ENCODE measurements at regions not wholly inside any gene's neighbourhood (a gene's known extent, or its start where the extent isn't known, plus 50 kb on each side); places are given as distances from the start of the nearest gene placed in this dataset.

DNA sequence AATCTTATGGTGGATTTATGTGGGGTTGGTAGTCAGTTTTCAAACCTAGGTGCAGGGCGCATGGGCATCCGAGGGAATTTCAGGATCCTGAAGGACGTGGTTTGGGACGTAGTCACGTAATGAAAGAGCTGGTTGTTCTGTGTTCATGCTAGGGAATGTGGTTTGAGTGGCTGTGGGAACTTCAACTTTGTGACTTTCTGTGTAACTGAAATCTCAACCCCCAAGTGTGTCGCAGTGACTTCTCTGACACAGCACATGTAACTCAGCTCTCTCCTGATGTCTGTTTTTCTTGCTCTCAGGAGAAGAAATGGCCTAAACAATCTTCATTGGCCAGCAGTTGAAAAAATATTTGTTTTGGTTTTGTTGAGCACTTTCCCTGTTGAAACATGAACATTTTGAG lies 199.0 kb downstream of the PTEN start:
- Histone ChIP-seq H4K8ac (ENCODE audit: extremely low read depth, insufficient read depth, low read length) (no peak overlapping the region), H3K14ac (ENCODE audit: insufficient read length) (no peak overlapping the region), H3K36me3 (ENCODE audit: control insufficient read depth in 2 of 4, insufficient read depth in 4 of 4, low read length in 3 of 4) (no peaks in the 10 kb centered on the region), H3K4ac (replicated peaks; ENCODE audit: insufficient read length, low read depth, low read length) (no peak overlapping the region), H3K27me3 (replicated peaks in 1 of 4; ENCODE audit: control insufficient read depth in 3 of 4, extremely low read depth in 1 of 4, insufficient read depth in 3 of 4, low read length in 3 of 4) (no peaks in the 10 kb centered on the region), H2BK20ac (ENCODE audit: low read length) (no peak overlapping the region), H3K4me1 (replicated peaks in 1 of 4; ENCODE audit: control insufficient read depth in 3 of 4, insufficient read depth in 4 of 4, low read length in 3 of 4) (no peaks in the 10 kb centered on the region), H3K9ac (replicated peaks in 1 of 4; ENCODE audit: extremely low read depth in 1 of 4, low read depth in 3 of 4, low read length in 3 of 4) (no peak overlapping the region), H3K79me2 (ENCODE audit: control insufficient read depth in 1 of 2, insufficient read depth in 2 of 2, low read length in 2 of 2) (no peaks in the 10 kb centered on the region), H3K27ac (ENCODE audit: low read depth, low read length) (no peak overlapping the region), H3K9me3 (ENCODE audit: insufficient read depth in 2 of 2, low read depth in 1 of 2, low read length in 1 of 2) (no peaks in the 10 kb centered on the region), H2AK5ac (ENCODE audit: low read depth, low read length) (no peak overlapping the region), H3K23ac (ENCODE audit: insufficient read length) (no peak overlapping the region), H2BK5ac (ENCODE audit: low read depth, low read length) (no peak overlapping the region), H4K5ac (ENCODE audit: insufficient read length, low read depth, low read length) (no peak overlapping the region), H3K56ac (replicated peaks; ENCODE audit: insufficient read length, low read depth, low read length) (no peak overlapping the region), H3K18ac (ENCODE audit: extremely low read depth, low read length) (no peak overlapping the region), H3K4me3 (ENCODE audit: extremely low read depth in 1 of 4, insufficient read depth in 2 of 4, low read depth in 3 of 4, low read length in 4 of 4) (no peak overlapping the region), H2AFZ (ENCODE audit: low read length) (peak overlapping the region; percentile 85; the same call in 1 of the 2 replicates), H2BK15ac (ENCODE audit: low read length) (peak overlapping the region; percentile 98; the same call in 1 of the 2 replicates), H2BK12ac (ENCODE audit: low read depth, low read length) (no peak overlapping the region), H4K91ac (replicated peaks; ENCODE audit: insufficient read length, low read length) (no peak overlapping the region), H4K20me1 (replicated peaks in 1 of 2; ENCODE audit: control insufficient read depth in 1 of 2, insufficient read depth in 2 of 2, low read length in 2 of 2) (no peaks in the 10 kb centered on the region), H2BK120ac (replicated peaks; ENCODE audit: low read depth, low read length) (no peak overlapping the region), H3K79me1 (ENCODE audit: low read depth, low read length) (no peaks in the 10 kb centered on the region), H3K4me2 (ENCODE audit: insufficient read depth in 1 of 2, low read depth in 2 of 2, low read length in 2 of 2) (no peak overlapping the region), H3K23me2 (ENCODE audit: low read depth, low read length) (no peaks in the 10 kb centered on the region; the same call in 1 of the 2 replicates)
- no peak for DNase-seq (ENCODE audit: low read depth in 1 of 2, low spot score in 2 of 2)
- WGBS, 2 experiments (ENCODE audit: extremely low coverage in 1 of 2, insufficient coverage in 1 of 2, insufficient read length in 1 of 2, insufficient replicate concordance in 2 of 2, low coverage in 1 of 2, low lambda C conversion rate in 2 of 2, missing lambda C conversion rate in 1 of 2) = 90% methylated on average over 6 of the region's 6 CpGs; no CpG with 5 or more reads in 1 of the 2 experiments
- TF ChIP-seq SUZ12 (IDR thresholded peaks at IDR 0.05; ENCODE audit: low read length) (no peak), GTF2F1 (IDR thresholded peaks at IDR 0.05; ENCODE audit: borderline replicate concordance, low read depth, low read length) (no peak), SP2 (IDR thresholded peaks at IDR 0.05; ENCODE audit: low read length) (no peak), EZH2 (IDR thresholded peaks at IDR 0.05; ENCODE audit: low read depth, low read length, severe bottlenecking) (no peak), USF2 (IDR thresholded peaks at IDR 0.05; ENCODE audit: low read length) (no peak)
- FAIRE-seq = no peak
- POLR2A ChIA-PET (ENCODE audit: partially characterized antibody) = no interaction called here
- CTCF ChIA-PET (ENCODE audit: partially characterized antibody) = interaction anchor here (1.0 to 1.5 kb wide), 2 partner anchors 10 to 241 kb away, joined by 3 read pairs; no protein-coding TSS in a partner anchor

Data from H1 (cell line).